ENCODE measurements at regions not wholly inside any gene's neighbourhood (a gene's known extent, or its start where the extent isn't known, plus 50 kb on each side); places are given as distances from the start of the nearest gene placed in this dataset.

- TF ChIP-seq, protein P1, sequence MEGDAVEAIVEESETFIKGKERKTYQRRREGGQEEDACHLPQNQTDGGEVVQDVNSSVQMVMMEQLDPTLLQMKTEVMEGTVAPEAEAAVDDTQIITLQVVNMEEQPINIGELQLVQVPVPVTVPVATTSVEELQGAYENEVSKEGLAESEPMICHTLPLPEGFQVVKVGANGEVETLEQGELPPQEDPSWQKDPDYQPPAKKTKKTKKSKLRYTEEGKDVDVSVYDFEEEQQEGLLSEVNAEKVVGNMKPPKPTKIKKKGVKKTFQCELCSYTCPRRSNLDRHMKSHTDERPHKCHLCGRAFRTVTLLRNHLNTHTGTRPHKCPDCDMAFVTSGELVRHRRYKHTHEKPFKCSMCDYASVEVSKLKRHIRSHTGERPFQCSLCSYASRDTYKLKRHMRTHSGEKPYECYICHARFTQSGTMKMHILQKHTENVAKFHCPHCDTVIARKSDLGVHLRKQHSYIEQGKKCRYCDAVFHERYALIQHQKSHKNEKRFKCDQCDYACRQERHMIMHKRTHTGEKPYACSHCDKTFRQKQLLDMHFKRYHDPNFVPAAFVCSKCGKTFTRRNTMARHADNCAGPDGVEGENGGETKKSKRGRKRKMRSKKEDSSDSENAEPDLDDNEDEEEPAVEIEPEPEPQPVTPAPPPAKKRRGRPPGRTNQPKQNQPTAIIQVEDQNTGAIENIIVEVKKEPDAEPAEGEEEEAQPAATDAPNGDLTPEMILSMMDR (IDR thresholded peaks at IDR 0.05), result no peak
- no peak for TF ChIP-seq POLR2A (IDR thresholded peaks at IDR 0.05)
- TF ChIP-seq POLR2AphosphoS5 (IDR thresholded peaks at IDR 0.05), result no peak
Measured at GRCh38 chr9:89999176-89999533, 394.3 kb downstream of the GADD45G start.

Data from breast epithelium (tissue), 3 donors.